GM12878 (cell line): ENCODE measurements at regions not wholly inside any gene's neighbourhood (a gene's known extent, or its start where the extent isn't known, plus 50 kb on each side); places are given as distances from the start of the nearest gene placed in this dataset.

ENCODE experiments used
- ATAC-seq: fragments of 200-7000 bp; cut with Tn5 transposase; 3 replicates; pipeline ENCODE4 v1.9.1; 2020; ENCODE audit warnings: mild to moderate bottlenecking, moderate library complexity
- BruUV-seq: library from RNA; stranded (reverse); fragments of 400-500 nt; replicated peaks from 2 replicates; lab custom pipeline; 2021; lab: Mats Ljungman, UMichigan
- CTCF ChIA-PET: fragments of 300-600 bp; sonication (Branson Sonifier 250); formaldehyde crosslinking; extraction: SDS; loops from one replicate; lab custom pipeline; 2021; ENCODE audit warnings: inconsistent platforms; lab: Yijun Ruan, JAX
- POLR2A ChIA-PET: fragments of 350-600 bp; formaldehyde crosslinking; extraction: SDS; loops from one replicate; lab custom pipeline; 2021; ENCODE audit warnings: inconsistent platforms; lab: Charles Lee
- RAD21 ChIA-PET: fragments of 300-600 bp; sonication (Branson Sonifier 250); formaldehyde crosslinking; loops from one replicate; lab custom pipeline; 2023; ENCODE audit warnings: antibody characterized with exemption; ENCODE audit not compliant: unreplicated experiment; lab: Charles Lee
- SMC1A ChIA-PET: fragments of 300-600 bp; sonication (Branson Sonifier 250); formaldehyde crosslinking; loops from one replicate; lab custom pipeline; 2023; ENCODE audit not compliant: unreplicated experiment, uncharacterized antibody; lab: Charles Lee
- DNase-seq: peaks from one replicate; pipeline ENCODE4 v3.0.0-alpha.2; 2011; ENCODE audit warnings: low read depth, low spot score
- FAIRE-seq: peaks from 3 replicates; lab custom pipeline; 2011; peaks lifted over from hg19 to GRCh38; lab: Jason Lieb, UNC
- H2AFZ ChIP-seq: 2 replicates; pipeline ENCODE4 v1.6.0; 2011; ENCODE audit warnings: low read depth, low read length, control low read depth; ENCODE audit not compliant: control insufficient read depth
- H3K27ac ChIP-seq: 2 replicates; pipeline ENCODE4 v1.5.1; 2011; ENCODE audit warnings: control low read depth; ENCODE audit not compliant: control insufficient read depth, insufficient read depth
- H3K27me3 ChIP-seq, 2 experiments: replicated peaks in 1 of 2; 2 replicates each; pipeline versions ENCODE4 v1.6.0 to v1.6.1; 2011; ENCODE audit warnings: low read length in 1 of 2; ENCODE audit not compliant: control insufficient read depth in 2 of 2, insufficient read depth in 2 of 2
- H3K36me3 ChIP-seq, 2 experiments: 2 replicates each; pipeline ENCODE4 v1.5.1; 2011; ENCODE audit warnings: low read length in 1 of 2; ENCODE audit not compliant: control insufficient read depth in 2 of 2, insufficient read depth in 2 of 2
- H3K4me1 ChIP-seq: 2 replicates; pipeline ENCODE4 v1.6.1; 2011; ENCODE audit warnings: mild to moderate bottlenecking, low read length, moderate library complexity, mixed read lengths; ENCODE audit not compliant: control insufficient read depth, insufficient read depth
- H3K4me2 ChIP-seq: 2 replicates; pipeline ENCODE4 v1.6.0; 2011; ENCODE audit warnings: control low read depth; ENCODE audit not compliant: control insufficient read depth, insufficient read depth
- H3K4me3 ChIP-seq: fragments of 200-600 bp; sonication (generic); 2 replicates; pipeline ENCODE4 v1.5.1; 2016
- H3K79me2 ChIP-seq: 2 replicates; pipeline ENCODE4 v1.6.0; 2011; ENCODE audit warnings: low read length; ENCODE audit not compliant: control insufficient read depth, insufficient read depth
- H3K9ac ChIP-seq: 2 replicates; pipeline ENCODE4 v1.8.0; 2011; ENCODE audit warnings: low read length, control low read depth, mixed read lengths; ENCODE audit not compliant: control insufficient read depth, insufficient read depth
- H3K9me3 ChIP-seq: replicated peaks from 3 replicates; pipeline ENCODE4 v1.5.1; 2011; ENCODE audit warnings: mild to moderate bottlenecking, low read length; ENCODE audit not compliant: control insufficient read depth, insufficient read depth
- H4K20me1 ChIP-seq: 2 replicates; pipeline ENCODE4 v1.6.0; 2011; ENCODE audit not compliant: control insufficient read depth, insufficient read depth
- CEBPB ChIP-seq, 2 experiments: fragments of 150-350 bp in 1 of 2; IDR thresholded peaks; 2 replicates each; pipeline ENCODE4 v1.6.1; 2012 to 2014; ENCODE audit warnings: low read depth in 2 of 2, low read length in 2 of 2, borderline replicate concordance in 1 of 2, inconsistent platforms in 1 of 2
- JUND ChIP-seq: IDR thresholded peaks from 2 replicates; pipeline ENCODE4 v1.6.1; 2012; ENCODE audit warnings: low read depth, mild to moderate bottlenecking, low read length, improper control_type of control experiment, moderate library complexity
- MEF2A ChIP-seq: IDR thresholded peaks from 2 replicates; pipeline ENCODE4 v1.6.1; 2011; ENCODE audit warnings: low read depth, mild to moderate bottlenecking, low read length, moderate library complexity; ENCODE audit not compliant: insufficient read depth
- MEF2B ChIP-seq: fragments of 450-650 bp; IDR thresholded peaks from 2 replicates; pipeline ENCODE4 v1.6.1; 2018; ENCODE audit warnings: mild to moderate bottlenecking, moderate library complexity; ENCODE audit not compliant: partially characterized antibody, poor library complexity, severe bottlenecking
- MTA2 ChIP-seq: fragments of 450-650 bp; IDR thresholded peaks from 2 replicates; pipeline ENCODE4 v1.6.1; 2016; ENCODE audit warnings: low read depth, mild to moderate bottlenecking, moderate library complexity
- WGBS: methylation state at CpG from one replicate; pipeline ENCODE4 v1.1.6; 2016; ENCODE audit warnings: low lambda C conversion rate; ENCODE audit not compliant: insufficient replicate concordance, insufficient coverage; ENCODE audit errors: missing lambda C conversion rate; 5-methylcytosine and 5-hydroxymethylcytosine counted together
- in situ Hi-C: fragments of 300-500 bp; cut with MboI; formaldehyde crosslinking; loops from 9 replicates; pipeline ENCODE4 v1.14.3; 2018; ENCODE audit warnings: mixed read lengths
- intact Hi-C: fragments of 100-400 bp; cut with micrococcal nuclease; formaldehyde crosslinking; loops from one replicate; pipeline ENCODE4 v1.14.2; 2022; ENCODE audit not compliant: unreplicated experiment
- TF ChIP-seq, protein P1 (sequence below): fragments of 450-650 bp; IDR thresholded peaks from 2 replicates; pipeline ENCODE4 v1.6.1; 2017; ENCODE audit warnings: borderline replicate concordance

DNA sequence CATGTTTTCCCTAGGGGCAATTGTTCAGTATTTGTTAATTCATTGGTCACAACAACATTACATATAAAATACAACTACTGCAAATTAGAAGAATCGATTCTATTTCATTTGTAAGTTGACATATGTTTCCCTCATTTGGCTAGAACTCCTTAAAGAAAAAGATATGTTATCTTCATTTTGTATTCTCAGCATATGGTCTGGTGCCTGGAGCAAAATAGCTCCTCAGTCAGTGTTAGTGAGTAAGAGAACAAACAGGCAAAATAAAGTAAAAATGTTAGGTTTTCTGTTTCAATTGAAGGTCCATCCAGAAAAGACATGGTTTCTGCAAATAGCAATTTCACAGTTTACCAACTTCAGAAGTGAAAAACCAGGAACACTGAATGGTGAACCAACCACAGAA is 1343.1 kb downstream of the ROBO1 start:
- Histone ChIP-seq H3K27me3 (no peaks in the 10 kb centered on the region), H4K20me1 (no peaks in the 10 kb centered on the region), H3K9ac (no peak overlapping the region), H3K4me3 (no peak overlapping the region), H3K36me3 (no peaks in the 10 kb centered on the region), H3K79me2 (no peaks in the 10 kb centered on the region), H3K9me3 (no peaks in the 10 kb centered on the region), H3K27ac (no peak overlapping the region), H3K4me1 (no peaks in the 10 kb centered on the region), H2AFZ (no peak overlapping the region), H3K4me2 (no peak overlapping the region)
- SMC1A ChIA-PET: no interaction called here
- intact Hi-C loops: no loop called here
- DNase-seq (no peak), ATAC-seq (no peak), FAIRE-seq (no peak)
- RAD21 ChIA-PET: no interaction called here
- CTCF ChIA-PET: no interaction called here
- BruUV-seq: no TSS peak
- in situ Hi-C loops: no loop called here
- POLR2A ChIA-PET: no interaction called here
- TF ChIP-seq, protein P1, sequence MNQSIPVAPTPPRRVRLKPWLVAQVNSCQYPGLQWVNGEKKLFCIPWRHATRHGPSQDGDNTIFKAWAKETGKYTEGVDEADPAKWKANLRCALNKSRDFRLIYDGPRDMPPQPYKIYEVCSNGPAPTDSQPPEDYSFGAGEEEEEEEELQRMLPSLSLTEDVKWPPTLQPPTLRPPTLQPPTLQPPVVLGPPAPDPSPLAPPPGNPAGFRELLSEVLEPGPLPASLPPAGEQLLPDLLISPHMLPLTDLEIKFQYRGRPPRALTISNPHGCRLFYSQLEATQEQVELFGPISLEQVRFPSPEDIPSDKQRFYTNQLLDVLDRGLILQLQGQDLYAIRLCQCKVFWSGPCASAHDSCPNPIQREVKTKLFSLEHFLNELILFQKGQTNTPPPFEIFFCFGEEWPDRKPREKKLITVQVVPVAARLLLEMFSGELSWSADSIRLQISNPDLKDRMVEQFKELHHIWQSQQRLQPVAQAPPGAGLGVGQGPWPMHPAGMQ: no peak
- no peak for TF ChIP-seq MEF2B
- TF ChIP-seq MEF2A: no peak
- TF ChIP-seq JUND: no peak
- 0% methylated on average over 1 of the region's 1 CpG for WGBS

DNA sequence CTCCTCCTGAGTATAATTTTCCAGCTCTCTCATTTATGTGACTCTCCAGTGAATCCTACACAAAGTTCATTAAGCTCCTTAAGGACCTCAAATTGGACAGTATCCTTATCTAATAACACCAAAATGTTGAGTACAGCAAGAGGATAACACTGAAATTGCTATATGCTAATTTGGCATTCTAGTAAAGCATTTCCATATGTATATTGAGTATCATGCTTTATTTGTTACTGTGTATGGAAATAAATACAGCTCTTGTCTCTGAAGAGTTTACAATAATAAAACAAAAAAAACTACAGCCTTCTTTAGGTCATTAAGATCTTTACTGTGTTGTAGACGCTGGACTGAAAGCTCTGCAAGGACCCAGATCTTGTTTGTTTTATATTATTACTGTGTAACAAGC is 1341.3 kb downstream of the ROBO1 start:
- ChIA-PET POLR2A (no interaction called here), RAD21 (no interaction called here), CTCF (no interaction called here), SMC1A (interaction anchor here (1.1 kb wide), 1 partner anchor 9 kb away, joined by 3 read pairs; no protein-coding TSS in a partner anchor)
- no peaks in the 10 kb centered on the region for H3K36me3 ChIP-seq
- TF ChIP-seq MTA2: no peak
- no peak for TF ChIP-seq CEBPB (IDR thresholded peaks at IDR 0.05; ENCODE audit: borderline replicate concordance in 1 of 2, low read depth in 2 of 2, low read length in 2 of 2)
- DNase-seq: no peak
- H3K27ac ChIP-seq: no peak overlapping the region
- H3K4me2 ChIP-seq: no peak overlapping the region
- no peaks in the 10 kb centered on the region for H3K27me3 ChIP-seq
- no peak overlapping the region for H3K9ac ChIP-seq
- no peak for ATAC-seq
- WGBS: 0% methylated on average over 1 of the region's 1 CpG
- no peaks in the 10 kb centered on the region for H3K9me3 ChIP-seq
- no peak overlapping the region for H3K4me3 ChIP-seq
- H2AFZ ChIP-seq: no peak overlapping the region
- in situ Hi-C loops (no loop called here), intact Hi-C loops (no loop called here)
- H4K20me1 ChIP-seq: no peaks in the 10 kb centered on the region
- H3K79me2 ChIP-seq: no peaks in the 10 kb centered on the region
- no peaks in the 10 kb centered on the region for H3K4me1 ChIP-seq
- BruUV-seq: no TSS peak
- FAIRE-seq: no peak
